ENCODE measurements at regions not wholly inside any gene's neighbourhood (a gene's known extent, or its start where the extent isn't known, plus 50 kb on each side); places are given as distances from the start of the nearest gene placed in this dataset.
"Not testable (repeated sequence)": the region's sequence is repeated elsewhere in the genome, so short reads cannot be mapped to it uniquely, and the experiment has no call there.

GRCh38 chr5:12662545-12663314 lies 758.5 kb upstream of the CTNND2 start:
- ATAC-seq, result no peak
- no peak for TF ChIP-seq TCF4 (CRISPR knock-in tag; IDR thresholded peaks at IDR 0.05; ENCODE audit: borderline replicate concordance)
- TF ChIP-seq ZNF8 (CRISPR knock-in tag; IDR thresholded peaks at IDR 0.05), result no peak
- TF ChIP-seq SNAI2 (CRISPR knock-in tag; IDR thresholded peaks at IDR 0.05), result no peak
- no peak for TF ChIP-seq ARNTL (CRISPR knock-in tag; IDR thresholded peaks at IDR 0.05; ENCODE audit: borderline replicate concordance, low read depth)
- no peak for TF ChIP-seq PATZ1 (CRISPR knock-in tag; IDR thresholded peaks at IDR 0.05; ENCODE audit: borderline replicate concordance)
- TF ChIP-seq ZFP3 (CRISPR knock-in tag; IDR thresholded peaks at IDR 0.05), result no peak
- TF ChIP-seq TSHZ2 (CRISPR knock-in tag; IDR thresholded peaks at IDR 0.05), result no peak
- no peak for TF ChIP-seq ZFP30 (CRISPR knock-in tag; IDR thresholded peaks at IDR 0.05)
- TF ChIP-seq ZNF565 (CRISPR knock-in tag; conservative IDR thresholded peaks at IDR 0.05; ENCODE audit: low read depth), result no peak
- no peak for TF ChIP-seq CSDC2 (CRISPR knock-in tag; IDR thresholded peaks at IDR 0.05)
- TF ChIP-seq ISL1 (CRISPR knock-in tag; IDR thresholded peaks at IDR 0.05), result no peak
- TF ChIP-seq POU6F1 (CRISPR knock-in tag; IDR thresholded peaks at IDR 0.05; ENCODE audit: borderline replicate concordance, low read depth), result no peak
- TF ChIP-seq OSR1 (CRISPR knock-in tag; IDR thresholded peaks at IDR 0.05), result no peak
- TF ChIP-seq BACH2 (CRISPR knock-in tag; IDR thresholded peaks at IDR 0.05; ENCODE audit: borderline replicate concordance), result no peak
- TF ChIP-seq ESRRG (CRISPR knock-in tag; IDR thresholded peaks at IDR 0.05), result no peak
- no peak for TF ChIP-seq ZC3H10 (CRISPR knock-in tag; IDR thresholded peaks at IDR 0.05)
- TF ChIP-seq GLIS3 (CRISPR knock-in tag; IDR thresholded peaks at IDR 0.05), result no peak
- no peak for TF ChIP-seq ZNF70 (CRISPR knock-in tag; IDR thresholded peaks at IDR 0.05)
- TF ChIP-seq PPARA (CRISPR knock-in tag; IDR thresholded peaks at IDR 0.05; ENCODE audit: borderline replicate concordance), result no peak
- no peak for TF ChIP-seq TOX (CRISPR knock-in tag; IDR thresholded peaks at IDR 0.05; ENCODE audit: borderline replicate concordance)

- no peak for ATAC-seq
Measured at GRCh38 chr5:12661617-12662370, 757.5 kb upstream of the CTNND2 start.

GRCh38 chr5:12660279-12661107 lies 756.2 kb upstream of the CTNND2 start:
- not testable (repeated sequence) for ATAC-seq

More at GRCh38 chr5:12661617-12662370, 757.5 kb upstream of the CTNND2 start:
- TF ChIP-seq ESRRG (CRISPR knock-in tag; IDR thresholded peaks at IDR 0.05) (no peak), TOX (CRISPR knock-in tag; IDR thresholded peaks at IDR 0.05; ENCODE audit: borderline replicate concordance) (no peak), OSR1 (CRISPR knock-in tag; IDR thresholded peaks at IDR 0.05) (no peak), CREB5 (CRISPR knock-in tag; IDR thresholded peaks at IDR 0.05; ENCODE audit: low read depth) (no peak), TCF4 (CRISPR knock-in tag; IDR thresholded peaks at IDR 0.05; ENCODE audit: borderline replicate concordance) (no peak), ZNF565 (CRISPR knock-in tag; conservative IDR thresholded peaks at IDR 0.05; ENCODE audit: low read depth) (no peak)

Data from SK-N-SH treated with all-trans-retinoic acid at 6 μM for 48 hours (cell line).